Endothelial cell of umbilical vein (primary cell): ENCODE measurements at regions not wholly inside any gene's neighbourhood (a gene's known extent, or its start where the extent isn't known, plus 50 kb on each side); places are given as distances from the start of the nearest gene placed in this dataset.

Experiments used
- BruUV-seq: library from RNA; stranded (reverse); fragments of 400-500 nt; replicated peaks from 2 replicates; lab custom pipeline; 2021; lab: Mats Ljungman, UMichigan
- CTCF ChIA-PET: fragments of 300-600, 350-600 bp; sonication (Branson Sonifier 250); formaldehyde crosslinking; loops from one replicate; lab custom pipeline; 2021; ENCODE audit warnings: antibody characterized with exemption, inconsistent platforms; lab: Charles Lee
- POLR2A ChIA-PET: fragments of 300-600, 350-600 bp; sonication (Branson Sonifier 250); formaldehyde crosslinking; loops from one replicate; lab custom pipeline; 2021; ENCODE audit warnings: antibody characterized with exemption, inconsistent platforms; lab: Charles Lee
- DNase-seq: peaks from one replicate; pipeline ENCODE4 v3.0.0-alpha.2; 2011; ENCODE audit warnings: low read depth, low spot score
- FAIRE-seq: peaks from 2 replicates; lab custom pipeline; 2011; peaks lifted over from hg19 to GRCh38; lab: Jason Lieb, UNC
- H2AFZ ChIP-seq: 2 replicates; pipeline ENCODE4 v1.6.0; 2012; ENCODE audit warnings: low read depth, low read length, control low read depth, inconsistent platforms
- H3K27ac ChIP-seq: 2 replicates; pipeline ENCODE4 v1.5.1; 2011; ENCODE audit warnings: low read depth, mild to moderate bottlenecking, control low read depth, low read length, moderate library complexity; ENCODE audit not compliant: insufficient read depth
- H3K27me3 ChIP-seq, 2 experiments: 2 replicates each; pipeline versions ENCODE4 v1.6.0 to v1.6.1; 2011; ENCODE audit warnings: low read length in 2 of 2, mixed read lengths in 1 of 2; ENCODE audit not compliant: control insufficient read depth in 2 of 2, insufficient read depth in 2 of 2
- H3K36me3 ChIP-seq, 2 experiments: 2 replicates in 1 of 2; 3 replicates in 1 of 2; pipeline ENCODE4 v1.5.1; 2011; ENCODE audit warnings: low read length in 2 of 2, mild to moderate bottlenecking in 1 of 2, moderate library complexity in 1 of 2; ENCODE audit not compliant: control insufficient read depth in 2 of 2, insufficient read depth in 2 of 2; ENCODE audit errors: extremely low read depth in 1 of 2
- H3K4me1 ChIP-seq: 3 replicates; pipeline ENCODE4 v1.5.1; 2011; ENCODE audit warnings: mild to moderate bottlenecking, low read length; ENCODE audit not compliant: control insufficient read depth, insufficient read depth; ENCODE audit errors: extremely low read depth
- H3K4me2 ChIP-seq: 2 replicates; pipeline ENCODE4 v1.6.1; 2011; ENCODE audit warnings: low read length, control low read depth, mixed read lengths; ENCODE audit not compliant: insufficient read depth
- H3K4me3 ChIP-seq, 3 experiments: fragments of 200-600 bp in 1 of 3; sonication (generic), shearing (Covaris generic) in 1 of 3; replicated peaks in 1 of 3; 2 replicates each; pipeline ENCODE4 v1.5.1; 2011 to 2016; ENCODE audit warnings: control low read depth in 3 of 3, low read length in 3 of 3, mild to moderate bottlenecking in 2 of 3, inconsistent platforms in 1 of 3, low read depth in 1 of 3, moderate library complexity in 1 of 3; ENCODE audit not compliant: insufficient read depth in 1 of 3
- H3K79me2 ChIP-seq: 2 replicates; pipeline ENCODE4 v1.6.0; 2012; ENCODE audit warnings: low read length, inconsistent platforms; ENCODE audit not compliant: control insufficient read depth, insufficient read depth
- H3K9ac ChIP-seq: replicated peaks from 2 replicates; pipeline ENCODE3; 2011; ENCODE audit warnings: low read length, control low read depth; ENCODE audit not compliant: insufficient read depth; ENCODE audit errors: extremely low read depth
- H3K9me1 ChIP-seq: replicated peaks from 3 replicates; pipeline ENCODE4 v1.6.0; 2011; ENCODE audit warnings: mild to moderate bottlenecking, low read length; ENCODE audit not compliant: control insufficient read depth, insufficient read depth; ENCODE audit errors: extremely low read depth
- H3K9me3 ChIP-seq: replicated peaks from 2 replicates; pipeline ENCODE4 v1.5.1; 2012; ENCODE audit warnings: low read length, inconsistent platforms; ENCODE audit not compliant: control insufficient read depth, insufficient read depth
- H4K20me1 ChIP-seq: replicated peaks from 2 replicates; pipeline ENCODE3; 2011; ENCODE audit warnings: mild to moderate bottlenecking, low read length; ENCODE audit not compliant: control insufficient read depth, insufficient read depth; ENCODE audit errors: extremely low read depth
- CTCF ChIP-seq, 2 donors: IDR thresholded peaks; 1 replicate in 1 of 2; 2 replicates in 1 of 2; pipeline ENCODE4 v1.5.1; 2011; ENCODE audit warnings: low read length in 2 of 2, mild to moderate bottlenecking in 2 of 2, moderate library complexity in 2 of 2, control low read depth in 1 of 2, inconsistent platforms in 1 of 2, low read depth in 1 of 2; ENCODE audit not compliant: insufficient read depth in 1 of 2; ENCODE audit errors: extremely low read depth in 1 of 2
- EZH2 ChIP-seq: IDR thresholded peaks from 2 replicates; pipeline ENCODE4 v1.6.1; 2012; ENCODE audit warnings: borderline replicate concordance, low read depth, mild to moderate bottlenecking, moderate library complexity, low read length, inconsistent platforms; ENCODE audit not compliant: severe bottlenecking
- FOS ChIP-seq: IDR thresholded peaks from 2 replicates; pipeline ENCODE4 v1.6.1; 2011; ENCODE audit warnings: mild to moderate bottlenecking, low read length, moderate library complexity, borderline replicate concordance; ENCODE audit not compliant: insufficient read depth
- GATA2 ChIP-seq: IDR thresholded peaks from 2 replicates; pipeline ENCODE4 v1.7.0; 2011; ENCODE audit warnings: low read depth, mild to moderate bottlenecking, moderate library complexity, mixed read lengths, low read length; ENCODE audit not compliant: insufficient read length, insufficient read depth
- JUN ChIP-seq: IDR thresholded peaks from 2 replicates; pipeline ENCODE4 v1.6.1; 2011; ENCODE audit warnings: borderline replicate concordance, low read depth; ENCODE audit not compliant: insufficient read length, insufficient read depth
- MAX ChIP-seq: IDR thresholded peaks from 2 replicates; pipeline ENCODE4 v1.6.1; 2011; ENCODE audit not compliant: insufficient read depth, insufficient read length
- MYC ChIP-seq: IDR thresholded peaks from one replicate; pipeline ENCODE4 v1.6.1; 2011; ENCODE audit warnings: mild to moderate bottlenecking, low read depth, low read length
- POLR2A ChIP-seq: IDR thresholded peaks from 2 replicates; pipeline ENCODE4 v1.6.1; 2012; ENCODE audit warnings: low read depth, mild to moderate bottlenecking, control low read depth, low read length
- POLR2AphosphoS5 ChIP-seq: IDR thresholded peaks from 2 replicates; pipeline ENCODE4 v1.6.1; 2012; ENCODE audit warnings: low read depth, mild to moderate bottlenecking, control low read depth, low read length, moderate library complexity; ENCODE audit not compliant: insufficient read depth
- dilution Hi-C: fragments of 300-500 bp; cut with MboI; formaldehyde crosslinking; loops from one replicate; pipeline ENCODE4 v1.15.0; 2019; ENCODE audit warnings: low sequenced_read_pairs; ENCODE audit not compliant: extremely low pct_ligation_motif_present
- intact Hi-C: fragments of 100-400 bp; cut with micrococcal nuclease; formaldehyde crosslinking; loops from one replicate; pipeline ENCODE4 v1.10.0; 2022

GRCh38 chrX:9204560-9204959 lies 170.6 kb upstream of the FAM9B start:
- no peaks in the 10 kb centered on the region for H4K20me1 ChIP-seq
- no peaks in the 10 kb centered on the region for H3K36me3 ChIP-seq
- ChIA-PET CTCF (interaction anchor here (1.4 kb wide), 1 partner anchor 12 kb away, joined by 3 read pairs; no protein-coding TSS in a partner anchor), POLR2A (no interaction called here)
- H3K27me3 ChIP-seq = no peaks in the 10 kb centered on the region
- dilution Hi-C loops (no loop called here), intact Hi-C loops (no loop called here)
- H3K9me3 ChIP-seq = no peaks in the 10 kb centered on the region
- no peak overlapping the region for H3K27ac ChIP-seq
- H2AFZ ChIP-seq = no peak overlapping the region
- H3K79me2 ChIP-seq = no peaks in the 10 kb centered on the region
- H3K4me3 ChIP-seq = no peak overlapping the region
- no peak overlapping the region for H3K4me2 ChIP-seq
- no peaks in the 10 kb centered on the region for H3K4me1 ChIP-seq
- H3K9ac ChIP-seq = no peak overlapping the region
- FAIRE-seq = no peak
- BruUV-seq = no TSS peak
- DNase-seq = no peak
- no peaks in the 10 kb centered on the region for H3K9me1 ChIP-seq
- no peak for TF ChIP-seq EZH2
- no peak for TF ChIP-seq POLR2AphosphoS5
- no peak for TF ChIP-seq GATA2
- no peak for TF ChIP-seq JUN
- TF ChIP-seq FOS = no peak
- TF ChIP-seq MAX = no peak
- TF ChIP-seq POLR2A = no peak
- no peak for TF ChIP-seq CTCF (IDR thresholded peaks at IDR 0.05; ENCODE audit: extremely low read depth in 1 of 2, insufficient read depth in 1 of 2, low read depth in 1 of 2, low read length in 2 of 2)
- no peak for TF ChIP-seq MYC
